ENCODE measurements at regions not wholly inside any gene's neighbourhood (a gene's known extent, or its start where the extent isn't known, plus 50 kb on each side); places are given as distances from the start of the nearest gene placed in this dataset.

- Histone ChIP-seq H3K9me3 (ENCODE audit: control insufficient read depth in 1 of 2, insufficient read depth in 1 of 2, low read depth in 1 of 2, low read length in 2 of 2) (no peaks in the 10 kb centered on the region), H3K36me3 (ENCODE audit: control insufficient read depth in 1 of 2, insufficient read depth in 2 of 2, low read length in 2 of 2) (no peaks in the 10 kb centered on the region), H3K9me2 (ENCODE audit: insufficient read depth) (no peaks in the 10 kb centered on the region), H3K27me3 (ENCODE audit: insufficient read depth, low read length) (peaks cover 14% of the 10 kb centered on the region), H2AFZ (ENCODE audit: low read depth, low read length, poor library complexity, severe bottlenecking) (no peak overlapping the region), H3K9ac (ENCODE audit: low read length) (no peak overlapping the region), H4K20me1 (ENCODE audit: insufficient read depth) (no peaks in the 10 kb centered on the region), H3K4me1 (ENCODE audit: control insufficient read depth in 1 of 2, insufficient read depth in 2 of 2, low read length in 2 of 2) (no peaks in the 10 kb centered on the region), H3K27ac (ENCODE audit: low read depth, low read length) (no peak overlapping the region), H3K4me2 (ENCODE audit: low read length) (no peak overlapping the region), H3K79me2 (ENCODE audit: insufficient read depth, low read length) (no peaks in the 10 kb centered on the region), H3K4me3 (replicated peaks in 1 of 2; ENCODE audit: low read depth in 1 of 2, low read length in 2 of 2) (no peak overlapping the region)
- ChIA-PET RAD21 (ENCODE audit: low non-redundant PET in 1 of 2, low total read pairs in 2 of 2, uncharacterized antibody in 2 of 2, unreplicated experiment in 2 of 2) (no interaction called here), POLR2A (no interaction called here), CTCF (no interaction called here)
- BruUV-seq (replicated peaks) = no TSS peak
- DNase-seq (ENCODE audit: low read depth, low spot score) = no peak
- no peak for ATAC-seq
- TF ChIP-seq CTCF (IDR thresholded peaks at IDR 0.05 in 2 of 3, conservative IDR thresholded peaks at IDR 0.05 in 1 of 3; ENCODE audit: borderline replicate concordance in 1 of 3, insufficient read depth in 1 of 3, low read depth in 2 of 3, low read length in 2 of 3) (no peak), YY1 (IDR thresholded peaks at IDR 0.05; ENCODE audit: extremely low read depth, insufficient replicate concordance, low read depth, low read length) (no peak), ELF1 (IDR thresholded peaks at IDR 0.05; ENCODE audit: borderline replicate concordance, low read depth) (no peak), SP1 (IDR thresholded peaks at IDR 0.05; ENCODE audit: low read depth) (no peak), RAD21 (IDR thresholded peaks at IDR 0.05; ENCODE audit: low read depth) (no peak), POLR2A (IDR thresholded peaks at IDR 0.05; ENCODE audit: borderline replicate concordance, extremely low read depth, insufficient read depth, insufficient read length) (no peak)
- intact Hi-C loops (cut with micrococcal nuclease) = no loop called here
Observed at GRCh38 chr6:126826166-126826714, 292.2 kb upstream of the RSPO3 start.

GRCh38 chr6:126831461-126831860 lies 287.0 kb upstream of the RSPO3 start:
- BruUV-seq (replicated peaks) = no TSS peak
- ATAC-seq (no peak), DNase-seq (ENCODE audit: low read depth, low spot score) (no peak)
- H3K27ac ChIP-seq (ENCODE audit: low read depth, low read length) = no peak overlapping the region
- ChIA-PET POLR2A (no interaction called here), CTCF (no interaction called here), RAD21 (ENCODE audit: low non-redundant PET in 1 of 2, low total read pairs in 2 of 2, uncharacterized antibody in 2 of 2, unreplicated experiment in 2 of 2) (no interaction called here)
- H3K27me3 ChIP-seq (ENCODE audit: insufficient read depth, low read length) = 0 out of 2 replicates have a peak, but pooled peaks cover 6% of the 10 kb centered on the region
- no peaks in the 10 kb centered on the region for H3K9me2 ChIP-seq (ENCODE audit: insufficient read depth)
- no peaks in the 10 kb centered on the region for H3K36me3 ChIP-seq (ENCODE audit: control insufficient read depth in 1 of 2, insufficient read depth in 2 of 2, low read length in 2 of 2)
- H3K79me2 ChIP-seq (ENCODE audit: insufficient read depth, low read length) = no peaks in the 10 kb centered on the region
- no peak overlapping the region for H3K9ac ChIP-seq (ENCODE audit: low read length)
- TF ChIP-seq EZH2 (IDR thresholded peaks at IDR 0.05) (no peak), ZBTB33 (IDR thresholded peaks at IDR 0.05; ENCODE audit: extremely low read depth, insufficient replicate concordance, low read length) (no peak), CEBPB (IDR thresholded peaks at IDR 0.05; ENCODE audit: low read depth) (no peak), EZH2phosphoT487 (IDR thresholded peaks at IDR 0.05; ENCODE audit: borderline replicate concordance) (no peak), ATF3 (IDR thresholded peaks at IDR 0.05) (no peak), SP1 (IDR thresholded peaks at IDR 0.05; ENCODE audit: low read depth) (no peak), SIN3A (IDR thresholded peaks at IDR 0.05; ENCODE audit: low read depth) (no peak), JUND (IDR thresholded peaks at IDR 0.05) (no peak)
- H3K4me3 ChIP-seq (replicated peaks in 1 of 2; ENCODE audit: low read depth in 1 of 2, low read length in 2 of 2) = no peak overlapping the region
- intact Hi-C loops (cut with micrococcal nuclease) = no loop called here
- H4K20me1 ChIP-seq (ENCODE audit: insufficient read depth) = no peaks in the 10 kb centered on the region
- no peaks in the 10 kb centered on the region for H3K9me3 ChIP-seq (ENCODE audit: control insufficient read depth in 1 of 2, insufficient read depth in 1 of 2, low read depth in 1 of 2, low read length in 2 of 2)
- no peak overlapping the region for H2AFZ ChIP-seq (ENCODE audit: low read depth, low read length, poor library complexity, severe bottlenecking)
- H3K4me1 ChIP-seq (ENCODE audit: control insufficient read depth in 1 of 2, insufficient read depth in 2 of 2, low read length in 2 of 2) = no peaks in the 10 kb centered on the region
- no peak overlapping the region for H3K4me2 ChIP-seq (ENCODE audit: low read length)
